Subcutaneous abdominal adipose tissue (tissue), 5 donors: ENCODE measurements at regions not wholly inside any gene's neighbourhood (a gene's known extent, or its start where the extent isn't known, plus 50 kb on each side); places are given as distances from the start of the nearest gene placed in this dataset.

Source experiments
- H3K27ac ChIP-seq: one replicate; pipeline ENCODE4 v1.7.0; 2013; ENCODE audit warnings: low read depth, mild to moderate bottlenecking, inconsistent platforms, low read length, moderate library complexity
- H3K27me3 ChIP-seq, 5 donors: one replicate each; pipeline ENCODE4 v1.7.0; 2013; ENCODE audit warnings: low read length in 5 of 5, inconsistent platforms in 1 of 5; ENCODE audit not compliant: control insufficient read depth in 5 of 5, insufficient read depth in 4 of 5
- H3K36me3 ChIP-seq, 5 donors: one replicate each; pipeline ENCODE4 v1.7.0; 2013; ENCODE audit warnings: low read length in 5 of 5; ENCODE audit not compliant: control insufficient read depth in 5 of 5, insufficient read depth in 5 of 5
- H3K4me1 ChIP-seq, 5 donors: one replicate each; pipeline ENCODE4 v1.7.0; 2013; ENCODE audit warnings: low read length in 5 of 5, mild to moderate bottlenecking in 3 of 5, moderate library complexity in 1 of 5; ENCODE audit not compliant: control insufficient read depth in 5 of 5, insufficient read depth in 5 of 5
- H3K4me3 ChIP-seq, 5 donors: one replicate each; pipeline ENCODE4 v1.7.0; 2013; ENCODE audit warnings: low read length in 5 of 5, low read depth in 1 of 5
- H3K9ac ChIP-seq, 5 donors: one replicate each; pipeline ENCODE4 v1.7.0; 2013; ENCODE audit warnings: low read length in 5 of 5, mild to moderate bottlenecking in 4 of 5, moderate library complexity in 3 of 5
- H3K9me3 ChIP-seq, 5 donors: one replicate each; pipeline ENCODE4 v1.7.0; 2013; ENCODE audit warnings: low read length in 5 of 5; ENCODE audit not compliant: control insufficient read depth in 5 of 5
- donor health status: healthy.
- donor health status: healthy.
- donor health status: healthy.
- donor health status: healthy.
- donor health status: healthy.

- Histone ChIP-seq H3K27ac (no peak overlapping the region), H3K9ac (no peak overlapping the region)
These were observed 94.5 kb upstream of the SULF2 start for GRCh38 chr20:47879771-47880170.

GRCh38 chr20:47878601-47879027 is 93.3 kb upstream of the SULF2 start:
- Histone ChIP-seq H3K27ac (no peak overlapping the region), H3K4me3 (no peak overlapping the region)

More at GRCh38 chr20:47879771-47880170, 94.5 kb upstream of the SULF2 start:
- peaks cover 0 to 9% (median 0%) of the 10 kb centered on the region in 5 donors for H3K27me3 ChIP-seq
- H3K9me3 ChIP-seq = no peaks in the 10 kb centered on the region
- H3K36me3 ChIP-seq = no peaks in the 10 kb centered on the region
- H3K4me3 ChIP-seq = no peak overlapping the region
- peaks cover 0 to 10% (median 0%) of the 10 kb centered on the region in 5 donors for H3K4me1 ChIP-seq

GRCh38 chr20:47876311-47877088 is 91.2 kb upstream of the SULF2 start:
- Histone ChIP-seq H3K36me3 (no peaks in the 10 kb centered on the region), H3K9me3 (no peaks in the 10 kb centered on the region), H3K4me3 (no peak overlapping the region), H3K9ac (no peak overlapping the region), H3K27me3 (peaks cover 0 to 7% (median 0%) of the 10 kb centered on the region in 5 donors), H3K27ac (no peak overlapping the region), H3K4me1 (peaks cover 0 to 10% (median 0%) of the 10 kb centered on the region in 5 donors)

More at GRCh38 chr20:47878601-47879027, 93.3 kb upstream of the SULF2 start:
- no peak overlapping the region for H3K9ac ChIP-seq
- peaks cover 0 to 10% (median 0%) of the 10 kb centered on the region in 5 donors for H3K4me1 ChIP-seq
- no peaks in the 10 kb centered on the region for H3K36me3 ChIP-seq
- H3K27me3 ChIP-seq = peaks cover 0 to 7% (median 0%) of the 10 kb centered on the region in 5 donors
- no peaks in the 10 kb centered on the region for H3K9me3 ChIP-seq

GRCh38 chr20:47875297-47876025 is 90.2 kb upstream of the SULF2 start:
- Histone ChIP-seq H3K27me3 (peaks cover 0 to 7% (median 0%) of the 10 kb centered on the region in 5 donors), H3K4me3 (no peak overlapping the region), H3K36me3 (no peaks in the 10 kb centered on the region), H3K9ac (no peak overlapping the region), H3K9me3 (no peaks in the 10 kb centered on the region), H3K4me1 (peaks cover 0 to 10% (median 0%) of the 10 kb centered on the region in 5 donors), H3K27ac (no peak overlapping the region)

GRCh38 chr20:47872341-47872740 is 87.1 kb upstream of the SULF2 start:
- Histone ChIP-seq H3K36me3 (no peaks in the 10 kb centered on the region), H3K4me3 (no peak overlapping the region), H3K4me1 (peaks cover 0 to 5% (median 0%) of the 10 kb centered on the region in 5 donors), H3K9me3 (no peaks in the 10 kb centered on the region), H3K27ac (no peak overlapping the region), H3K9ac (no peak overlapping the region), H3K27me3 (peaks cover 4 to 12% (median 8%) of the 10 kb centered on the region in 5 donors)

GRCh38 chr20:47870475-47870874 is 85.2 kb upstream of the SULF2 start:
- H3K27me3 ChIP-seq = peaks cover 4 to 19% (median 11%) of the 10 kb centered on the region in 5 donors
- H3K27ac ChIP-seq = no peak overlapping the region
- H3K9me3 ChIP-seq = no peaks in the 10 kb centered on the region
- H3K36me3 ChIP-seq = no peaks in the 10 kb centered on the region
- no peak overlapping the region for H3K9ac ChIP-seq
- H3K4me3 ChIP-seq = no peak overlapping the region
- no peaks in the 10 kb centered on the region for H3K4me1 ChIP-seq

GRCh38 chr20:47868744-47869143 is 83.5 kb upstream of the SULF2 start:
- H3K27ac ChIP-seq = no peak overlapping the region
- no peak overlapping the region for H3K9ac ChIP-seq
- H3K36me3 ChIP-seq = no peaks in the 10 kb centered on the region
- no peak overlapping the region for H3K4me3 ChIP-seq
- peaks cover 4 to 22% (median 11%) of the 10 kb centered on the region in 5 donors for H3K27me3 ChIP-seq
- H3K9me3 ChIP-seq = no peaks in the 10 kb centered on the region
- H3K4me1 ChIP-seq = no peaks in the 10 kb centered on the region

- H3K4me3 ChIP-seq = no peak overlapping the region
- H3K9ac ChIP-seq = no peak overlapping the region
- H3K9me3 ChIP-seq = peaks cover 0 to 1% (median under 1%) of the 10 kb centered on the region in 5 donors
- H3K36me3 ChIP-seq = no peaks in the 10 kb centered on the region
- H3K27me3 ChIP-seq = peaks cover 4 to 23% (median 11%) of the 10 kb centered on the region in 5 donors
- no peak overlapping the region for H3K27ac ChIP-seq
- H3K4me1 ChIP-seq = no peaks in the 10 kb centered on the region
These were observed 83.0 kb upstream of the SULF2 start for GRCh38 chr20:47868236-47868635.

GRCh38 chr20:47867831-47868230 is 82.5 kb upstream of the SULF2 start:
- Histone ChIP-seq H3K9me3 (peaks cover 0 to 6% (median 4%) of the 10 kb centered on the region in 5 donors), H3K36me3 (no peaks in the 10 kb centered on the region), H3K4me1 (no peaks in the 10 kb centered on the region), H3K4me3 (no peak overlapping the region), H3K27me3 (peaks cover 4 to 24% (median 11%) of the 10 kb centered on the region in 5 donors), H3K9ac (no peak overlapping the region), H3K27ac (no peak overlapping the region)

- Histone ChIP-seq H3K9me3 (peaks cover 0 to 10% (median 9%) of the 10 kb centered on the region in 5 donors), H3K27ac (no peak overlapping the region), H3K27me3 (peaks cover 4 to 24% (median 11%) of the 10 kb centered on the region in 5 donors), H3K4me3 (no peak overlapping the region), H3K9ac (no peak overlapping the region), H3K36me3 (no peaks in the 10 kb centered on the region), H3K4me1 (no peaks in the 10 kb centered on the region)
These were observed 81.2 kb upstream of the SULF2 start for GRCh38 chr20:47866480-47866879.
